NCI-H2227 (cell line): ENCODE measurements at regions not wholly inside any gene's neighbourhood (a gene's known extent, or its start where the extent isn't known, plus 50 kb on each side); places are given as distances from the start of the nearest gene placed in this dataset.
"Not testable (repeated sequence)": the region's sequence is repeated elsewhere in the genome, so short reads cannot be mapped to it uniquely, and the experiment has no call there.

Experiments used
- DNase-seq: peaks from one replicate; lab custom pipeline; 2025; ENCODE audit not compliant: unreplicated experiment; lab: John Stamatoyannopoulos, UW

DNA sequence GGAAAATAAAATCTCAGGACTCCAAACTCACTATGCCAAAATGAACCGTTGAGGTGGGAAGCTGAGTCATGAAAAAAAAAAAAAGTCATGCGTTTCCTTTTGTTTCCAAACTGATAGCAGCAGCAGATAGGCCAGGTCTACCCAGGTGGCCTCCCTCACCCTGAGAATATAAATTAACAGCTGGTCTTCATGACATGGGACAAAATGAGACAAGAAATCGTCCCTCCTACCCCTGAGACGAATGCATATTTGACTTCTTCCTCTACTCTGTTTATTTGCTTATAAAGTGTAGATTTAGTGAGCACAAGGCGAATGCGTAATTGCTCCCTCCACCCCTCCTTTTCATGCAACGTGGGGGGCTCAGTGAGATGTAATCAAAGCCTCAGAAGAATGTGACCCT is 204.3 kb downstream of the TMEM121 start:
- not testable (repeated sequence) for DNase-seq

DNA sequence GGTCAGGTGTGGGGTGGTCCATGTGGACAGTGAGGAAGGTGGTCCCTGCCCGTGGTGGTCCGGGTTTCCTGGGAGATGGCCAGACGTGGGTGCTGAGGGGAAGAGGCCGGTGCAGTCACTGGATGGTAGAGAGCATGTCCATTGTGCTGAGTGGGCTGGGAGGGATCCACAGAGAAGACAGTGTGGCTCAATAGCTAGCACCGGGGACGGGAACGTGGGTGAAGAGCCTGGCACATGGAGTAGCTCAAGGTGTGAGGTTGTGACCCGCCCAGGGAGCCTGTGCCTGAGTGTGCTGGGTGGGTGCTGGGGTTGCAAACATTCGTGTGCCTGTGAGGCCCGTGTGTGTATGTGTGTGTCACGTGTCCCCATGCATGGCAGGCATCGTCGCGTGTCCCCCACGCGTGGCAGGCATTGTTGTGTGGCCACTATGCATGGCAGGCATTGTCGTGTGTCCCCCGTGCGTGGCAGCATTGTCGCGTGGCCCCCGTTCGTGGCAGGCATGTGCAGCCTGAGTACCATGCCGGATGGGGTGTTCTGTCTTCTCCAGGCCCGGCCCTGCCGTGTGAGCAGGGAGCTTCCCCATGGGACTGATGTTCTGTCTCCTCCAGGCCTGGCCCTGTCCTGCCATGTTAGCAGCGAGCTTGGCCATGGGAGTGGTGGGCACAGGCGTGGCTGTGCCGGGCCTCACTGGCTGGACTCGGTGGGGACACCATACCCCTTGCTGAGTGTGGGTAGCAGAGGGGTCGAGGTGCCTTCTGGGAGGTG is 205.0 kb downstream of the TMEM121 start:
- DNase-seq = not testable (repeated sequence)

DNA sequence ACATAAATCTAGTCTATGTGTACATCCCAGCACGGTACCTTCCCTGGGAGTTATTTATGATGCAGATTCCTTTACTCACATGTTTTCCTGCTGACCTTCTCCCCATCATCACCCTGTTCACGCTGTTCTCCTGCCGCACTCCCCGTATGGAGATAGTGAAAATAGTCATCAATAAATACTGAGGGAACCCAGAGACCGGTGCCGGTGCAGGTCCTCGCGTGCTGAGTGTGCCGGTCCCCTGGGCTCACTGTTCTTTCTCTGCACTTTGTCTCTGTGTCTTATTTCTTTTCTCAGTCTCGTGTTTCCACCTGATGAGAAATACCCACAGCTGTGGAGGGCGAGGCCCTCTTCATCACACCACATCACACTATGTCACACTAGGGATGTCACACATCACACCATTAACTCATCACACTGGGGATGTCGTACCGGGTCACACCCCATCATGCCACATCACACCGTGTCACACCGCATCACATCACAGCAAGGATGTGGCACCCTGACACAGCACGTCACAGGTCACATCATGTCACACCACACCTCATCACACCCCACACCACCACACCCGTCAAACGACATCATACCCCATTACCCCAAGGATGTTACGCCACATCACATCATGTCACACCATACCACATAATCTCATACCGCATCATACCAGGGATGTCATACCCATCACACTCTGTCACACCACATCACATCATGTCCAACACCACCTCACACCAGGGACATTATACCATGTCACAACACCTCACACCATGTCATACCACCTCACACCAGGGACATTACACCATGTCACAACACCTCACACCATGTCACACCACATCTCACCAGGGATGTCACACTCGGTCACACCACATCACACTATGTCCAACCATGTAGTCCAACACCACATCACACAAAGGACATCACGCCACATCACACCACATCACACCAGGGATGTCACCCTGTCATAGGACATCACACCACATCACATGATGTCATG is 207.0 kb downstream of the TMEM121 start:
- no peak for DNase-seq

DNA sequence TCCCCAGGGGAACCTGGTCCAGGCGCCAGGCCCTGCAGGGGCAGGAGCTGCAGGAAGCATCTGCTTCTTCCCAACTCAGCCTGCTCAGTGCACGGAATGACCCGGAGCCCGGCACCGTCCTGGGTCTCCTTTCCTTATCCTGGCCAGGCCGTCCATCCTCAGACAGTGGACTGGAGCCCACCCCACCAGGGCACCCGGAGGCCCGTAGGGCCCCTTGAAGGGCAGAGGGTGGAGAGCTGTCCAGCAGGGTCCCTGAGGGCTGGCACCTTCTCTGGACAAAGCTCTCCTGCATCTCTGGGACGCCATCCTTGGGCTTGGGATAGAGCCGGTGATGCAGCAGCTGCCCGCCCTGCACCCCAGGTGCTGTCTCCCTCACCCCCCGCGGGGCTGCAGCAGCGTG is 207.9 kb downstream of the TMEM121 start:
- not testable (repeated sequence) for DNase-seq

DNA sequence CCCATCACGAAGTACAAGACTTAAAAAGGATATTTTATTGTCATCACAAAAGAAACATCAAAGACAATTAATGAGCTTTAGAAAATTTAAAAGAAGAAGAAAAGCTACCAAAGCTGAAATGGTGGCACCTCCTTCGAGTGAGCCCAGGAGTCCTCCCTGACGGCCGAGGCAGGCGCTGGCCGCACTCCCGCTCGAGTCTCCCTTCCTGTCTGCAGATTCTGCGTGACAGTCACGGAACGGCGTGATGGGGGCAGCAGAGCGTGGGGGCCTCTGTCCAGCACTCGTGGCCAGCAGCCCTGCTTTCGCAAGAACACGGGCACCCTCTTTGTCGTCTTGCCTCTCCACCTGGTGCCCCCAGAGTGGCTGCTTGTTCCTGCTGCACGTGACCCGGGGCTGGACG is 209.9 kb downstream of the TMEM121 start:
- not testable (repeated sequence) for DNase-seq

DNA sequence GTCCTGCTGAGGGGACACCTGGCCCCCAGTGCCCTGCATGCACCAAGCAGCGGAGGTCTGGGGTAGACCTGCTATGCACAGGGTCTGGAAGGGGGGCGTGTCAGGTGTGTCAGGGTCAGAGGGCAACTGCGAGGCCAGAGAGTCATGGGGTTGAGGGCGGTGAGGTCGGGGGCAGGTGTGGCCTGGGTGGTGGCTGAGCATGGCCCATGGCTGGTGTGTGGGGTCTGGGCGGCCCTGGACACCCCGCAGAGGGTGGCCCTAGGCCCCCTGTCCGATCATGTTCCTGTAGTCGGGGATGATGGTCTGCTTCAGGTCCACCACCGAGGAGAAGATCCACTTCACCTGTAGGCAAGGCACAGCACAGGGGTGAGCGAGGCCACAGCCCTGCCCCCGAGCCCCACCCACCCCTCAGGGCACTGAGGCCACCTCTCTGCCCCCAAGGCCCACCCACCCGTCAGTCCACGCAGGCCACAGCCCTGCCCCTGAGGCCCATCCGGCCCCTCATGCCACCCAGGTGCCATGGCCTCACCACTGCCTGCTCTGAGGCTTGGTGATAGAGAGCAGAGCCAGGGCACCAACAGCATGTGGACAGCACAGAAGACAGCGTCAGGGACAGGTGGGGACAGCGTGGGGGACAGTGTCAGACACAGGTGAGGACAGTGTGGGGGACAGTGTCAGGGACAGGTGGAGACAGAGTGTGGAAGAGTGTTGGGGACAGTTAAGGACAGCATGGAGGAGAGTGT is 211.3 kb downstream of the TMEM121 start:
- DNase-seq = no peak

DNA sequence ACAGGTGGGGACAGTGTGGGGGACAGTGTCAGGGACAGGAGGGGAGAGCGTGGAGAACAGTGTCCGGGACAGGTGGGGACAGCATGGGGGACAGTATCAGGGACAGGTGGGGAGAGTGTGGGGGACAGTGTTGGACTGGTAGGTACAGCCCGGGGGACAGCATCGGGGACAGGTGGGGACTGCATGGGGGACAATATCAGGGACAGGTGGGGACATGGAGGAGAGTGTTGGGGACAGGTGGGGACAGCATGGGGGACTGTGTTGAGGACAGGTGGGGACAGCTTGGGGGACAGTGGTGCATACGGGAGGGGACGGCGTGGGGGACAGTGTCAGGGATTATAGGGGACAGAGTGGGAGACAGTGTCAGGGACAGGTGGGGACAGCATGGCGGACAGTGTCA is 212.3 kb downstream of the TMEM121 start:
- DNase-seq = no peak

DNA sequence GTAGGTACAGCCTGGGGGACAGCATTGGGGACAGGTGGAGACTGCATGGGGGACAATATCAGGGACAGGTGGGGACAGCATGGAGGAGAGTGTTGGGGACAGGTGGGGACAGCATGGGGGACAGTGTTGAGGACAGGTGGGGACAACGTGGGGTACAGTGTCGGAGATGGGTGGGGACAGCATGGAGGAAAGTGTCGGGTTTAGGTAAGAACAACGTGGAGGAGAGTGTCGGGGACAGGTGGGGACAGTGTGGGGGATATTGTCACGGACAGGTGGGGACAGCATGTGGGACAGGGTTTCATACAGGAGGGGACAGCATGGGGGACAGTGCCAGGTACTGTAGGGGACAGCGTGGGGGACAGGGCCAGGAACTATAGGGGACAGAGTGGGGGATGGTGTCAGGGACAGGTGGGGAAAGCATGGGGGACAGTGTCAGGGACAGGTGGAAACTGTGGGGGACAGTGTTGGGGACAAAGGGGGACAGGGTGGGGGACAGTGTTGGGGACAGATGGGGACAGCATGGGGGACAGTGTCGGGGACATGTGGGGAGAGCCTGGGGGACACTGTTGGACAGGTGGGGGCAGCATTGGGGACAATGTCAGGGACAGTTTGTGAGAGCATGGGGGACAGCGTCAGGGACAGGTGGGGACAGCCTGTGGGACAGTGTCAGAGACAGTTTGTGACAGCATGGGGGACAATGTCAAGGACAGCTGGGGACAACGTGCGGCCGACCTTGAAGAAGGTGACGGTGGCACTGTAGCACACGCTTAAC is 213.1 kb downstream of the TMEM121 start:
- no peak for DNase-seq

DNA sequence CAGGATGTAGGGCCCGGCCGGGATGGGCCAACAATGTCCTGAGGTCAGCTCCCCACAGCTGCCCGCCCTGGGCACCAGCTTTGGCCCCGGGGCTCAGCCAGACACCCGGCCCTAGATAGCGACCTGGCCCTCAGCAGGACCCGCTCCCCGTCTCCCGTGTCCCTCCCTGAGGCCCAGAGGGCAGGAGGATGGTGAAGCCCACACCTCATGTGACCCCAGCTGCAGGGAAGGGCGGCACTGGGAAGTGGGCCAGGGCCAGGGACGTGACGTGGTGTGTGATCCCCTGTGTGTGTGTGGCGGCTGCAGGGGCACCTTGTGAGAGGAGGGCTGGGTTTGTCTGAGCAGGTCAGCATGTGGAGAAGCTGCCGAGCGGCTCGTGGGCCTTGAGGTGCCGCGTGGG is 213.9 kb downstream of the TMEM121 start:
- not testable (repeated sequence) for DNase-seq

DNA sequence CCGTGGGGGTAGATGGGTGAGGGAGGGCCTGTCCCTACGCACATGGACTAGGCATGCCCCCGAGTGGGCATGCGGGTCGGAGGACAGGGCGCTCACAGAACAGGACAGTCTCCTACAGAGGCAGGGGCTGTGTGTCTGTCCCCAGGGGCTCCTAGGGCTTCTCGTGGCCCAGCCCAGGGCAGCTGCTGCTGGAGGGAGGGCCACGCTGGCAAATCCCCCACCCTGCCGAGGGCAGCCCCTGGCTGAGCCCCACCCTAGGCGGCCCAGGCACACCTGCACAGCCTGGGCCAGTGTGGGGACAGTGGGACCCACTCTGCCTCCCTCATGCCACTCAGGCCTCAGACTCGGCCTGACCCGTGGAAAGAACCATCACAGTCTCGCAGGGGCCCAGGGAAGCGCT is 214.6 kb downstream of the TMEM121 start:
- not testable (repeated sequence) for DNase-seq

DNA sequence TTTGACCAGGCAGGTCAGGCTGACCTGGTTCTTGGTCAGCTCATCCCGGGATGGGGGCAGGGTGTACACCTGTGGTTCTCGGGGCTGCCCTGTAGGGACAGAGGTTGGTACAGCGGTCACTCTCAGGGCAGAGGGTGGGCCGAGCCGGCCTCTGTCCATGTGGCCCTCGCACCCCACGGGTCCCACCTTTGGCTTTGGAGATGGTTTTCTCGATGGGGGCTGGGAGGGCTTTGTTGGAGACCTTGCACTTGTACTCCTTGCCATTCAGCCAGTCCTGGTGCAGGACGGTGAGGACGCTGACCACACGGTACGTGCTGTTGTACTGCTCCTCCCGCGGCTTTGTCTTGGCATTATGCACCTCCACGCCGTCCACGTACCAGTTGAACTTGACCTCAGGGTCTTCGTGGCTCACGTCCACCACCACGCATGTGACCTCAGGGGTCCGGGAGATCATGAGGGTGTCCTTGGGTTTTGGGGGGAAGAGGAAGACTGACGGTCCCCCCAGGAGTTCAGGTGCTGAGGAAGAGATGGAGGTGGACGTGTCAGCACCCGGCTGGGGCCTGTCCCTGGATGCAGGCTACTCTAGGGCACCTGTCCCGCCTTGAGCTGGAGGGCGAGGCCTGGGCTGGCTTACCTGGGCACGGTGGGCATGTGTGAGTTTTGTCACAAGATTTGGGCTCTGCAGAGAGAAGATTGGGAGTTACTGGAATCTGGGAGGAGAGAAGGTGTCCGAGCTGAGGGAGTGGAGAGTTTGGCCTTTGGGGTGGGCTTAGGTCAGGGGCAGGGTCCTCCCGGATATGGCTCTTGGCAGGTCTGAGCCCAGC is 215.5 kb downstream of the TMEM121 start:
- not testable (repeated sequence) for DNase-seq

DNA sequence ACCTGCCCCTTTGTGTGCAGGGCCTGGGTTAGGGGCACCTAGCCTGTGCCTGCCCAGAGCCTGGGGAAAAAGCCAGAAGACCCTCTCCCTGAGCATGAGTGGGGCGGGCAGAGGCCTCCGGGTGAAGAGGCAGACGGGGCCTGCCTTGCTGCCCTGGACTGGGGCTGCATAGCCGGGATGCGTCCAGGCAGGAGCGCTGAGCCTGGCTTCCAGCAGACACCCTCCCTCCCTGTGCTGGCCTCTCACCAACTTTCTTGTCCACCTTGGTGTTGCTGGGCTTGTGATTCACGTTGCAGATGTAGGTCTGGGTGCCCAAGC is 216.1 kb downstream of the TMEM121 start:
- no peak for DNase-seq

DNA sequence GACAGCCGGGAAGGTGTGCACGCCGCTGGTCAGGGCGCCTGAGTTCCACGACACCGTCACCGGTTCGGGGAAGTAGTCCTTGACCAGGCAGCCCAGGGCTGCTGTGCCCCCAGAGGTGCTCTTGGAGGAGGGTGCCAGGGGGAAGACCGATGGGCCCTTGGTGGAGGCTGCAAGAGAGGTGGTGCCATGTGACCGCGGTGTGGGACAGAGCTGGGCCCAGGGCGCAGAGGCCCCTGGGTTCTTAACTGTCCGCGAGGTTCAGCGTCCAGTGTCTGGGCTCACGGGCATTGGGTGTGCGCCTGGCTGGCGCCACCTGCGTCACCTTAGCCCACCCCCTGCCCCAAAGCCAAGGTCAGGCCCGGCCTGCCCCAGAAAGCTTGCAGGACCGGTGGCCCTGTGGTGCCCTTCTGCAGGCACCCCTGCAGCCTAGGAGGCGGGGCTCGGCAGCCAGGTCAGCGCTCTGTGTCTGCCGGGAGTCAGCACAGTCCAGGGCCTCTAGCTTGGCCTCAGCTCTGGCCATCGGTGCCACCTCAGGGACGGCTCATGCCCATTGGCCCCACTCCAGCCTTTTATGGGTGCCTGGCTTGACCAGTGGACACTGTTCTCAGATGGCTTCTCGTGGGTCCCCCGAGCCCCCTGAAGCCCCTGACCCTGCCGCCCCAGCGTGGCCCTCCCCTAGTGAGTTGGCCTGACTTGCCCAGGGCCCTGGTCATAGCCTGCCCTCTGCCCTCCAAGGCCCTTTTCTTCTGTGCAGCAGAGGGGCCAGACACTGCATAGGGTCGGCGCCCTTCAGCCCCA is 216.7 kb downstream of the TMEM121 start:
- DNase-seq = not testable (repeated sequence)

DNA sequence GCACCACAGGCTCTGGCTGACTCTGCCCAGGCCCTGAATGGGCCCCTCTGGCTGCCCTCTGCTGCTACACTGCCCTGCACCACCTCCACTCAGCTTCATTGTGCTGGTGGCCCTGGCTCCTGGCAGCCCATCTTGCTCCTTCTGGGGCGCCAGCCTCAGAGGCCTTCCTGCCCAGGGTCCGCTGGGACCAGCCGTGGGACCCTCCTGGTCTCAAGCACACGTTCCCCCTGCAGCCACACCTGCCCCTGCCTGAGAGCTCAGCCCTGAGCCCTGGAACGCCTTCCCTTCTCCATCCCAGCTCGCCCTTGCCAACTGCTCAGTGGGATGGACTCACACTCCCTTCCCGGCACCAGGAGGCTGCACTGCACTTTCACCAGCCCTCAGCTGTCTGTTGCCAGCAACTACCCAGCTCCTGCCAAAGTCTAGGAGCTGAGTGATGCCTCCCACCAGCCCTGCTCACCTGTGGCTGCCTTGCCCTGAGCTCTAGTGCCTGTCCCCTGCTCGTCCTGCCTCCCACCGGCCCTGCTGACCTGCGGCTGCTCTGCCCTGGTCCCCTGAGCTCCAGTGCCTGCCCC is 217.9 kb downstream of the TMEM121 start:
- DNase-seq = not testable (repeated sequence)

DNA sequence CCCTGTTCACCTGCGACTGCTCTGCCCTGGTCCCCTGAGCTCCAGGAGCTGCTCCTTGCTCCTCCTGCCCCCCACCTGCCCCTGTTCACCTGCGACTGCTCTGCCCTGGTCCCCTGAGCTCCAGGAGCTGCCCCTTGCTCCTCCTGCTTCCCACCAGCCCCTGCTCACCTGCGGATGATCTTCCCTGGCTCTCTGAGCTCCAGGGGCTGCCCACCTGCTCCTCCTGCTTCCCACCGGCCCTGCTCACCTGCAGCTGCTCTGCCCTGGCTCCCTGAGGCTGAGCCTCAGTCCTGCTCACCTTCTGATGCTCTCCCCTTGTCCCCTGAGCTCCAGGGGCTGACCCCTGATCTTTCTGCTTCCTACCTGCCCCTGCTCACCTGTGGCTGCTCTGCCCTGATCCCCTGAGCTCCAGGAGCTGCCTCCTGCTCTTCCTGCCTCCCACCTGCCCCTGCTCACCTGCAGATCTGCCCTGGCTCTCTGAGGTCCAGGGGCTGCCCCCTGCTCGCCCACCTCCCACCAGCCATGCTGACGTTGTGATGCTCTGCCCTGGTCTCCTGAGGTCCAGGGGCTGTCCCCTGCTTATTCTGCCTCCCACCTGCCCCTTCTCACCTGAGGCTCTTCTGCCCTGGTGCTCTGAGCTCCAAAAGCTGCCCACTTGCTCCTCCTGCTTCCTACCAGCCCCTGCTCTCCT is 219.2 kb downstream of the TMEM121 start:
- no peak for DNase-seq

DNA sequence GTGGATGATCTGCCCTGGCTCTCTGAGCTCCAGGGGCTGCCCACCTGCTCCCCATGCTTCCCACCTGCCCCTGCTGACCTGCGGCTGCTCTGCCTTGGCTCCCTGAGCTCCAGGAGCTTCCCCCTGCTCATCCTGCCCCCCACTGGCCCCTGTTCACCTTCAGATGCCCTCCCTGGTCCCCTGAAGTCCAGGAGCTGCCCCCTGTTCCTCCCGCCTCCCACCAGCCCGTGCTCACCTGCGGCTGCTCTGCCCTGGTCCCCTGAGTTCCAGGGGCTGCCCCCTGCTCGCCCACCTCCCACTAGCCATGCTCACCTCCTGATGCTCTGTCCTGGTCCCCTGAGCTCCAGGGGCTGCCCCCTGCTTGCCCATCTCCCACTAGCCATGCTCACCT is 219.7 kb downstream of the TMEM121 start:
- DNase-seq = no peak

DNA sequence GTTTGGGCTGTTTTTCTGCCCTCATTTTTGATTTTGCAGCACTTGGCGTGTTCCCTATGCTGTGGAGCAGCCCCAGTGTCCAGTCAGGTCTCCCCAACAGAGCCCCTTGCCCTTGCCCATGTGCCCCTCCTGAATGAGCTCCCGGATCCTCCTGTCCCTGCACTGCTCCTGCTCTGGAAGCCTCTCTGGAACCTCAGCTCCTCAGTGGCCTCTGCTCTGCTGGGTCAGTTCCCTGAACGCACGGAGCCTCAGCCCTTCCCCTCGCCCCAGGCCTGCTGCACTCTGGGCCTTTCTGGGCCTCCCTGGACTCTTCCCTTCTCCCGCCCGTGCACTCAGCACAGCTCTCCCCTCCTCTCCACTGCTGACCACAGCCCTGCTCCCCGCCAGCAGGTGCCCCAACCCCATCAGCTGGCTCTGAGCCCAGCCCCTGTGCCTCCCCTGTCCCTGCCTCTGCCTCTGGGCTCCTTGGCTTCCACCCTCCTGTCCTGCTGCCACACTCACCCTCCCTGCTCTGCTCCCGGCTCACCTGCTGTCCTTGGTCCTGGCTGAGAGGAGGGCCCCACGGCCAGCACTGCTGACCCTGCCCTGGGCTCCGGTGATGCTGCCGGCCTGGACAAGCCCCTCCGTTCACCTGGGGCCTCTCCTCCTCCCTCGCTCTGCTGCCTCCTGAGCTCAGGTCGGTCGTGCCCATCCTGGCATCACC is 220.6 kb downstream of the TMEM121 start:
- not testable (repeated sequence) for DNase-seq
